HEK293 (cell line): ENCODE measurements at regions not wholly inside any gene's neighbourhood (a gene's known extent, or its start where the extent isn't known, plus 50 kb on each side); places are given as distances from the start of the nearest gene placed in this dataset.

Experiments
- CTCF ChIP-seq: fragments of 450-650 bp; formaldehyde crosslinking; IDR thresholded peaks from 2 replicates; pipeline ENCODE4 v1.5.1; 2016; ENCODE audit warnings: missing biosample characterization, missing genetic modification characterization
- ZNF239 ChIP-seq: fragments of 450-650 bp; formaldehyde crosslinking; IDR thresholded peaks from 2 replicates; pipeline ENCODE4 v1.5.1; 2016; ENCODE audit warnings: missing biosample characterization, missing genetic modification characterization
- ZNF274 ChIP-seq, 2 experiments: fragments of 200-500 bp in 1 of 2; fragments of 450-650 bp in 1 of 2; sonication (Bioruptor generic) in 1 of 2; formaldehyde crosslinking in 1 of 2; IDR thresholded peaks; 2 replicates each; pipeline versions ENCODE4 v1.5.1 to v1.6.1; 2014 to 2016; ENCODE audit warnings: borderline replicate concordance in 1 of 2, inconsistent platforms in 1 of 2, low read length in 1 of 2, missing biosample characterization in 1 of 2, missing genetic modification characterization in 1 of 2
- ZSCAN30 ChIP-seq: fragments of 450-650 bp; IDR thresholded peaks from 2 replicates; pipeline ENCODE4 v1.5.1; 2018; ENCODE audit warnings: missing biosample characterization, mild to moderate bottlenecking, missing genetic modification characterization, moderate library complexity

GRCh38 chr1:203944651-203945404 lies 83.4 kb downstream of the SNRPE start:
- TF ChIP-seq ZSCAN30 (tag by site-specific recombination) (no peak), ZNF274 (IDR thresholded peaks at IDR 0.05; ENCODE audit: low read length) (no peak), ZNF274 (tag by site-specific recombination; IDR thresholded peaks at IDR 0.05; ENCODE audit: borderline replicate concordance) (no peak), CTCF (tag by site-specific recombination) (no peak), ZNF239 (no peak)
